PC-9 (cell line): ENCODE measurements at regions not wholly inside any gene's neighbourhood (a gene's known extent, or its start where the extent isn't known, plus 50 kb on each side); places are given as distances from the start of the nearest gene placed in this dataset.

Experiments
- CTCF ChIP-seq: fragments of 200-600 bp; sonication (generic); conservative IDR thresholded peaks from 2 replicates; pipeline ENCODE4 v1.6.1; 2017; ENCODE audit warnings: mixed run types, antibody characterized with exemption, mild to moderate bottlenecking, moderate library complexity
- EZH2 ChIP-seq: fragments of 200-600 bp; sonication (generic); IDR thresholded peaks from 2 replicates; pipeline ENCODE4 v1.8.0; 2017; ENCODE audit warnings: antibody characterized with exemption, low read depth

GRCh38 chr3:151962912-151963311 is 89.5 kb downstream of the SUCNR1 start:
- TF ChIP-seq CTCF (no peak), EZH2 (no peak)
